Sigmoid colon (tissue), 3 donors: ENCODE measurements at regions not wholly inside any gene's neighbourhood (a gene's known extent, or its start where the extent isn't known, plus 50 kb on each side); places are given as distances from the start of the nearest gene placed in this dataset.

Experiments
- CTCF ChIP-seq, 4 experiments: fragments of 450-650 bp in 3 of 4; fragments of 200-600 bp in 1 of 4; IDR thresholded peaks; one replicate each; pipeline ENCODE4 v1.5.1; 2016 to 2019; ENCODE audit warnings: antibody characterized with exemption in 4 of 4, mild to moderate bottlenecking in 3 of 4, moderate library complexity in 2 of 4
- POLR2A ChIP-seq, 2 donors: fragments of 450-650 bp; IDR thresholded peaks; one replicate each; pipeline ENCODE4 v1.6.1; 2016; ENCODE audit warnings: antibody characterized with exemption in 2 of 2, mild to moderate bottlenecking in 2 of 2, moderate library complexity in 2 of 2

GRCh38 chr6:125358898-125359297 is 57.1 kb upstream of the HDDC2 start:
- TF ChIP-seq POLR2A (IDR thresholded peaks at IDR 0.05) (no peak), CTCF (IDR thresholded peaks at IDR 0.05) (no peak)
